H9 (cell line): ENCODE measurements at regions not wholly inside any gene's neighbourhood (a gene's known extent, or its start where the extent isn't known, plus 50 kb on each side); places are given as distances from the start of the nearest gene placed in this dataset.

Source experiments
- DNase-seq: peaks from one replicate; pipeline ENCODE4 v3.0.0-alpha.2; 2017
- H2AFZ ChIP-seq: one replicate; pipeline ENCODE4 v1.6.1; 2013; ENCODE audit warnings: mild to moderate bottlenecking, low read length, control low read depth, moderate library complexity
- H2AK5ac ChIP-seq: 2 replicates; pipeline ENCODE4 v1.6.1; 2013; ENCODE audit warnings: low read length, control low read depth, mixed read lengths; ENCODE audit not compliant: insufficient read length
- H2BK120ac ChIP-seq: one replicate; pipeline ENCODE4 v1.6.1; 2013; ENCODE audit warnings: low read depth, mild to moderate bottlenecking, low read length, control low read depth, inconsistent platforms; ENCODE audit not compliant: poor library complexity, severe bottlenecking
- H2BK12ac ChIP-seq: 2 replicates; pipeline ENCODE4 v1.6.1; 2013; ENCODE audit warnings: low read length, control low read depth, mixed read lengths, low read depth; ENCODE audit not compliant: insufficient read length
- H2BK15ac ChIP-seq: 2 replicates; pipeline ENCODE4 v1.6.1; 2013; ENCODE audit warnings: low read depth, low read length, control low read depth
- H2BK20ac ChIP-seq: one replicate; pipeline ENCODE4 v1.6.1; 2013; ENCODE audit warnings: low read depth, mild to moderate bottlenecking, low read length, control low read depth, inconsistent platforms; ENCODE audit not compliant: poor library complexity, severe bottlenecking
- H2BK5ac ChIP-seq: 2 replicates; pipeline ENCODE4 v1.6.1; 2013; ENCODE audit warnings: low read length, control low read depth, mixed read lengths; ENCODE audit not compliant: insufficient read length
- H3K14ac ChIP-seq: 2 replicates; pipeline ENCODE4 v1.6.1; 2013; ENCODE audit warnings: low read length, control low read depth; ENCODE audit not compliant: insufficient read depth
- H3K18ac ChIP-seq: 2 replicates; pipeline ENCODE4 v1.6.1; 2013; ENCODE audit warnings: low read depth, mild to moderate bottlenecking, mixed read lengths, low read length, control low read depth; ENCODE audit not compliant: insufficient read length
- H3K23ac ChIP-seq: 2 replicates; pipeline ENCODE4 v1.6.1; 2013; ENCODE audit warnings: low read length, control low read depth, mixed read lengths, low read depth; ENCODE audit not compliant: insufficient read length
- H3K23me2 ChIP-seq: 2 replicates; pipeline ENCODE4 v1.6.1; 2013; ENCODE audit warnings: low read depth, mild to moderate bottlenecking, mixed read lengths, low read length, control low read depth; ENCODE audit not compliant: insufficient read length, poor library complexity, severe bottlenecking
- H3K27ac ChIP-seq: 2 replicates; pipeline ENCODE4 v1.5.1; 2013; ENCODE audit warnings: low read length, control low read depth, mixed read lengths, low read depth; ENCODE audit not compliant: insufficient read length
- H3K27me3 ChIP-seq: 2 replicates; pipeline ENCODE4 v1.6.1; 2013; ENCODE audit warnings: low read length, control low read depth, inconsistent platforms; ENCODE audit not compliant: insufficient read depth
- H3K4ac ChIP-seq: 2 replicates; pipeline ENCODE4 v1.6.1; 2013; ENCODE audit warnings: low read depth, mild to moderate bottlenecking, control low read depth, inconsistent platforms, low read length, moderate library complexity
- H3K4me1 ChIP-seq: 2 replicates; pipeline ENCODE4 v1.6.1; 2013; ENCODE audit warnings: low read length, control low read depth, inconsistent platforms; ENCODE audit not compliant: insufficient read depth
- H3K4me2 ChIP-seq: 2 replicates; pipeline ENCODE4 v1.6.1; 2013; ENCODE audit warnings: low read length, control low read depth, mixed read lengths; ENCODE audit not compliant: insufficient read length, insufficient read depth
- H3K56ac ChIP-seq: 2 replicates; pipeline ENCODE4 v1.6.1; 2013; ENCODE audit warnings: low read depth, mild to moderate bottlenecking, mixed read lengths, low read length, control low read depth; ENCODE audit not compliant: insufficient read length
- H3K79me1 ChIP-seq: 2 replicates; pipeline ENCODE4 v1.6.1; 2013; ENCODE audit warnings: low read depth, mild to moderate bottlenecking, moderate library complexity, low read length, control low read depth, inconsistent platforms; ENCODE audit not compliant: insufficient read depth, poor library complexity, severe bottlenecking
- H3K79me2 ChIP-seq: 2 replicates; pipeline ENCODE4 v1.6.1; 2013; ENCODE audit warnings: low read length, control low read depth, inconsistent platforms; ENCODE audit not compliant: insufficient read depth
- H3K9ac ChIP-seq: 2 replicates; pipeline ENCODE4 v1.6.1; 2013; ENCODE audit warnings: low read length, control low read depth, mixed read lengths; ENCODE audit not compliant: insufficient read length; ENCODE audit errors: extremely low read depth
- H3K9me3 ChIP-seq: one replicate; pipeline ENCODE4 v1.6.1; 2013; ENCODE audit warnings: low read depth, low read length, inconsistent platforms; ENCODE audit not compliant: control insufficient read depth
- H3T11ph ChIP-seq: one replicate; pipeline ENCODE4 v1.6.1; 2013; ENCODE audit warnings: mild to moderate bottlenecking, low read length, control low read depth, inconsistent platforms
- H4K20me1 ChIP-seq: one replicate; pipeline ENCODE4 v1.6.1; 2013; ENCODE audit not compliant: control insufficient read depth, insufficient read length, insufficient read depth
- H4K5ac ChIP-seq: 2 replicates; pipeline ENCODE4 v1.6.1; 2013; ENCODE audit warnings: low read depth, mild to moderate bottlenecking, mixed read lengths, low read length, control low read depth; ENCODE audit not compliant: insufficient read length
- H4K8ac ChIP-seq: replicated peaks from 2 replicates; pipeline ENCODE4 v1.6.1; 2013; ENCODE audit warnings: low read length, control low read depth, mixed read lengths, low read depth; ENCODE audit not compliant: insufficient read length
- H4K91ac ChIP-seq: 2 replicates; pipeline ENCODE4 v1.6.1; 2013; ENCODE audit warnings: low read depth, mild to moderate bottlenecking, moderate library complexity, mixed read lengths, low read length, control low read depth; ENCODE audit not compliant: insufficient read length
- H3K27ac Mint-ChIP-seq, 3 experiments: 2 replicates in 2 of 3; 3 replicates in 1 of 3; pipeline ENCODE4 v1.8.0; 2020 to 2021; ENCODE audit warnings: mixed read lengths in 3 of 3, mild to moderate bottlenecking in 1 of 3, moderate library complexity in 1 of 3
- H3K27me3 Mint-ChIP-seq: 2 replicates; pipeline ENCODE4 v1.8.0; 2021; ENCODE audit warnings: low read depth, mild to moderate bottlenecking, moderate library complexity, mixed read lengths
- H3K36me3 Mint-ChIP-seq, 3 experiments: 2 replicates in 2 of 3; 3 replicates in 1 of 3; pipeline ENCODE4 v1.8.0; 2020 to 2021; ENCODE audit warnings: low read depth in 3 of 3, mixed read lengths in 3 of 3; ENCODE audit not compliant: insufficient read depth in 1 of 3
- H3K4me1 Mint-ChIP-seq, 2 experiments: 2 replicates each; pipeline ENCODE4 v1.8.0; 2020; ENCODE audit warnings: mixed read lengths in 2 of 2
- H3K4me3 Mint-ChIP-seq, 2 experiments: 2 replicates in 1 of 2; 3 replicates in 1 of 2; pipeline ENCODE4 v1.8.0; 2020 to 2021; ENCODE audit warnings: mild to moderate bottlenecking in 2 of 2, mixed read lengths in 2 of 2, moderate library complexity in 1 of 2
- H3K9me3 Mint-ChIP-seq, 2 experiments: 2 replicates in 1 of 2; 3 replicates in 1 of 2; pipeline ENCODE4 v1.8.0; 2020; ENCODE audit warnings: mild to moderate bottlenecking in 2 of 2, mixed read lengths in 2 of 2, moderate library complexity in 1 of 2
- CTCF ChIP-seq: fragments of 200-600 bp; sonication (generic); conservative IDR thresholded peaks from 3 replicates; pipeline ENCODE4 v1.8.0; 2021; ENCODE audit warnings: antibody characterized with exemption, mild to moderate bottlenecking
- WGBS: extraction: QIAGEN DNeasy Blood & Tissue Kit; methylation state at CpG from one replicate; pipeline ENCODE4 v1.1.7; 2013; ENCODE audit warnings: missing lambda C conversion rate, low lambda C conversion rate, mixed read lengths; ENCODE audit not compliant: insufficient read length; ENCODE audit errors: extremely low coverage; 5-methylcytosine and 5-hydroxymethylcytosine counted together

GRCh38 chr21:22544747-22545146 lies 1546.5 kb downstream of the NCAM2 start:
- Histone ChIP-seq H3K79me1 (no peaks in the 10 kb centered on the region), H3K4me1 (no peaks in the 10 kb centered on the region), H3K27me3 (no peaks in the 10 kb centered on the region), H3T11ph (no peak overlapping the region), H2BK120ac (no peak overlapping the region), H3K18ac (no peak overlapping the region), H3K27ac (no peak overlapping the region), H3K14ac (no peak overlapping the region), H4K5ac (no peak overlapping the region), H4K91ac (no peak overlapping the region), H3K4me2 (no peak overlapping the region), H2BK20ac (no peak overlapping the region), H2BK15ac (no peak overlapping the region), H2AFZ (no peak overlapping the region), H4K8ac (no peak overlapping the region), H3K9ac (no peak overlapping the region), H3K9me3 (peaks cover 1% of the 10 kb centered on the region), H3K23ac (no peak overlapping the region), H3K56ac (no peak overlapping the region), H2BK5ac (no peak overlapping the region), H4K20me1 (no peaks in the 10 kb centered on the region), H3K23me2 (no peaks in the 10 kb centered on the region), H3K4ac (no peak overlapping the region), H2AK5ac (no peak overlapping the region), H2BK12ac (no peak overlapping the region), H3K79me2 (no peaks in the 10 kb centered on the region)
- Mint-ChIP-seq H3K9me3 (peaks cover 14 to 18% of the 10 kb centered on the region in 2 experiments), H3K27me3 (no peaks in the 10 kb centered on the region), H3K4me1 (no peaks in the 10 kb centered on the region), H3K4me3 (no peak overlapping the region), H3K36me3 (peaks cover 4 to 13% (median 6%) of the 10 kb centered on the region in 3 experiments; a peak in 6 of 7 replicates), H3K27ac (no peak overlapping the region)
- DNase-seq: peak; percentile 38
- TF ChIP-seq CTCF: peak; percentile 36; the same call in 1 of the 3 replicates
- WGBS: no CpG with 5 or more reads among the region's 2 CpGs
